ENCODE measurements at regions not wholly inside any gene's neighbourhood (a gene's known extent, or its start where the extent isn't known, plus 50 kb on each side); places are given as distances from the start of the nearest gene placed in this dataset.
A peak's percentile ranks its signal among the peaks of the same experiment; 100 is the strongest.

DNA sequence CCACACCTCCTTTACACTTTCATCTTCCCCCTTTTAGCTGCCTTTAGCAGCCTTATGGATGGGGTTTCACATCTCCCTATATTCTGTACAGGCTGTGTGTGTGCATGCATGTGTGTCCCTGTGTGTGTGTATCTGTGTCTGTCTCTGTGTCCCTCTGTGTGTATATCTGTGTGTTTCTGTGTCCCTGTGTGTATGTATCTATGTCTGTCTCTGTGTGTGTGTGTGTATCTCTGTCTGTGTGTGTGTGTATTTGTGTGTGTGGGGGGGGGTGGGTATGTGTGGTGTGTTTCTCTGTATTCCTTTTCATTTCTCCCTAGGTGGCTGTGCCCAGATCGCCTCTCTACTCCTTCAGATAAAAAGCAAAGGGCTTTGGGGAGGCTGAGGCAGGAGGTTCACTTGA lies 52.2 kb upstream of the CD83 start:
- DNase-seq = no peak

DNA sequence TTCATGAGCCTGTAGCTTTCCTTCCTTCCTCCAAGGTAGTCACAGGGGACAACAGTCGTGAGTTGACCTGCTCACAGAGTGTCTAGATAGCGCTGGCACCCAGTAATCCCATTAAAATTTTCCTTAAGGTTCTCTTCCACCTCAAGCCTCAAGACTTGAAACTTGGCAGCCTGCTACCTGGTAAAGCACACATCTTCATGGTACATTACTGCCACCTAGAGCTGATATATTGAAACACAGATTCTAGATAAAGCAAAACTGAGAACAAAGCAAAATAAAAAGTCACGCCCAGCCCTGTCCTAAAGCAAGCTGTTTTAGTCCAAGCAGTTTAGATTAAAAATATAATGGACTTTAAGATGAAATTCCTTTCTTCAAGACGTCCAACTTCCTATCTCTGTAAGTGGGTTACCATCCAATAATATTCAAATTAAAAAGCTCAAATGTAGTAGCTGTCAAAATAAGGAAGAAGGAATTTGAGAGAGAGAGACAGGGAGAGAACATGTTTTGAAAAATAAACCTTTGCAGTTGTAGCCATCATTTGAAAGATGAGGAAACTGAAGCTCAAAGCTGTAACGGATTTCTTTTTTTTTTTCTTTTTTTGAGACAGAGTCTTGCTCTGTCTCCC lies 50.7 kb upstream of the CD83 start:
- DNase-seq = peak; percentile 75

DNA sequence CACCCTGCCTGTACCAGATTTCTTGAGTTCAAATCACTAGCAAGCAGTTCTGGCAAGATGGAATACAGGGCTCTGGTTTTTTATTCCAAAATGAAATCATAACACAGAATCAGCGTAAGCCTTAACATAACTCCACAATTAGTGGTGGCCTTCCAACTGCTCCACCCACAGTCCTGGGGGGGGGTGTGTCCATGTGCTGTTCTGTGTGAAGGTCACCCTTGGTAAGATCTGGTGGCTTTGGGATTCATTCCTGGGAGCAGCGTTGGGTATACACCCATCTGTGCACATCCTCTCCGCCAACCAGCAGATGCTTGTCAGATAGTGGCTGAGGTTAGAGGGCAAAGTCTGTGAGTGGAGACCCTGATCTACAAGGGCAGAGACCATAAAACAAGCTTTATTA lies 49.9 kb upstream of the CD83 start:
- DNase-seq = no peak

All from left kidney (tissue), 1 donor.